B cell (primary cell): ENCODE measurements at regions not wholly inside any gene's neighbourhood (a gene's known extent, or its start where the extent isn't known, plus 50 kb on each side); places are given as distances from the start of the nearest gene placed in this dataset.

ENCODE experiments used
- CTCF ChIP-seq: fragments of 200-600 bp; IDR thresholded peaks from one replicate; pipeline ENCODE4 v1.8.0; 2022; ENCODE audit warnings: antibody characterized with exemption, mild to moderate bottlenecking
- EZH2 ChIP-seq: IDR thresholded peaks from 2 replicates; pipeline ENCODE4 v1.6.1; 2012; ENCODE audit warnings: borderline replicate concordance, low read depth, mild to moderate bottlenecking, moderate library complexity, low read length; ENCODE audit not compliant: insufficient read depth, poor library complexity, severe bottlenecking

GRCh38 chr22:22122348-22123117 lies 122.1 kb upstream of the VPREB1 start:
- TF ChIP-seq CTCF (no peak), EZH2 (no peak)
